Keratinocyte (primary cell): ENCODE measurements at regions not wholly inside any gene's neighbourhood (a gene's known extent, or its start where the extent isn't known, plus 50 kb on each side); places are given as distances from the start of the nearest gene placed in this dataset.

Experiments
- DNase-seq: peaks from one replicate; pipeline ENCODE4 v3.0.0-alpha.2; 2011; ENCODE audit warnings: low read depth, missing footprints, low spot score
- FAIRE-seq: peaks from 2 replicates; lab custom pipeline; 2011; peaks lifted over from hg19 to GRCh38; lab: Jason Lieb, UNC
- H2AFZ ChIP-seq: 2 replicates; pipeline ENCODE4 v1.6.0; 2012; ENCODE audit warnings: low read length, control low read depth, inconsistent platforms; ENCODE audit not compliant: control insufficient read depth
- H3K27ac ChIP-seq: 2 replicates; pipeline ENCODE4 v1.5.1; 2011; ENCODE audit warnings: low read length; ENCODE audit not compliant: control insufficient read depth, insufficient read depth
- H3K27me3 ChIP-seq: 3 replicates; pipeline ENCODE4 v1.6.0; 2011; ENCODE audit warnings: low read length; ENCODE audit not compliant: control insufficient read depth, insufficient read depth; ENCODE audit errors: extremely low read depth
- H3K36me3 ChIP-seq, 2 experiments: 2 replicates in 1 of 2; 3 replicates in 1 of 2; pipeline ENCODE4 v1.5.1; 2011; ENCODE audit warnings: low read length in 2 of 2, mild to moderate bottlenecking in 1 of 2; ENCODE audit not compliant: control insufficient read depth in 2 of 2, insufficient read depth in 2 of 2; ENCODE audit errors: extremely low read depth in 1 of 2
- H3K4me1 ChIP-seq: 3 replicates; pipeline ENCODE4 v1.5.1; 2011; ENCODE audit warnings: low read length; ENCODE audit not compliant: control insufficient read depth, insufficient read depth; ENCODE audit errors: extremely low read depth
- H3K4me2 ChIP-seq: 3 replicates; pipeline ENCODE4 v1.6.0; 2011; ENCODE audit warnings: low read depth, low read length; ENCODE audit not compliant: control insufficient read depth, insufficient read depth; ENCODE audit errors: extremely low read depth
- H3K4me3 ChIP-seq, 3 experiments: fragments of 200-600 bp in 1 of 3; sonication (generic) in 1 of 3; 2 replicates in 2 of 3; 3 replicates in 1 of 3; pipeline ENCODE4 v1.5.1; 2011 to 2016; ENCODE audit warnings: low read length in 3 of 3, mild to moderate bottlenecking in 3 of 3, control low read depth in 2 of 3, inconsistent platforms in 1 of 3, low read depth in 1 of 3, mixed read lengths in 1 of 3, mixed run types in 1 of 3, moderate library complexity in 1 of 3; ENCODE audit not compliant: control insufficient read depth in 2 of 3, insufficient read depth in 2 of 3; ENCODE audit errors: extremely low read depth in 1 of 3
- H3K79me2 ChIP-seq: 2 replicates; pipeline ENCODE4 v1.6.0; 2012; ENCODE audit warnings: low read length; ENCODE audit not compliant: control insufficient read depth, insufficient read depth
- H3K9ac ChIP-seq: 3 replicates; pipeline ENCODE4 v1.6.0; 2011; ENCODE audit warnings: low read length; ENCODE audit not compliant: control insufficient read depth, insufficient read depth; ENCODE audit errors: extremely low read depth
- H3K9me1 ChIP-seq: 3 replicates; pipeline ENCODE4 v1.6.0; 2011; ENCODE audit warnings: low read length; ENCODE audit not compliant: control insufficient read depth, insufficient read depth; ENCODE audit errors: extremely low read depth
- H3K9me3 ChIP-seq: 2 replicates; pipeline ENCODE4 v1.5.1; 2012; ENCODE audit warnings: low read depth, low read length; ENCODE audit not compliant: control insufficient read depth
- H4K20me1 ChIP-seq: 3 replicates; pipeline ENCODE4 v1.6.0; 2011; ENCODE audit warnings: low read length; ENCODE audit not compliant: control insufficient read depth, insufficient read depth; ENCODE audit errors: extremely low read depth
- CTCF ChIP-seq, 3 experiments: IDR thresholded peaks in 1 of 3; conservative IDR thresholded peaks in 1 of 3; optimal IDR thresholded peaks in 1 of 3; 2 replicates in 2 of 3; 3 replicates in 1 of 3; pipeline versions ENCODE3 to v1.5.1; 2011; ENCODE audit warnings: low read length in 3 of 3, mild to moderate bottlenecking in 3 of 3, moderate library complexity in 2 of 3, control low read depth in 1 of 3, inconsistent platforms in 1 of 3; ENCODE audit not compliant: insufficient read depth in 2 of 3; ENCODE audit errors: extremely low read depth in 1 of 3
- EZH2 ChIP-seq: IDR thresholded peaks from one replicate; pipeline ENCODE4 v1.6.1; 2012; ENCODE audit warnings: inconsistent platforms, mild to moderate bottlenecking, low read length, moderate library complexity
- dilution Hi-C: fragments of 300-500 bp; cut with MboI; formaldehyde crosslinking; loops from one replicate; pipeline ENCODE4 v1.7.0; 2020; ENCODE audit warnings: low sequenced_read_pairs; ENCODE audit not compliant: extremely low pct_ligation_motif_present

GRCh38 chr7:12741951-12742575 lies 54.6 kb downstream of the ARL4A start:
- no peak overlapping the region for H2AFZ ChIP-seq

GRCh38 chr7:12746211-12746610 lies 58.8 kb downstream of the ARL4A start:
- Histone ChIP-seq H3K4me1 (peaks cover 3% of the 10 kb centered on the region), H3K79me2 (no peaks in the 10 kb centered on the region), H3K9me3 (no peaks in the 10 kb centered on the region), H3K27me3 (no peaks in the 10 kb centered on the region), H3K4me2 (no peak overlapping the region), H3K36me3 (no peaks in the 10 kb centered on the region), H3K27ac (no peak overlapping the region), H4K20me1 (no peaks in the 10 kb centered on the region), H3K9ac (no peak overlapping the region), H3K4me3 (no peak overlapping the region), H3K9me1 (no peaks in the 10 kb centered on the region), H2AFZ (no peak overlapping the region)
- DNase-seq (no peak), FAIRE-seq (no peak)
- dilution Hi-C loops = no loop called here
- TF ChIP-seq CTCF (optimal IDR thresholded peaks at IDR 0.05 in 1 of 3, IDR thresholded peaks at IDR 0.05 in 1 of 3, conservative IDR thresholded peaks at IDR 0.05 in 1 of 3; ENCODE audit: extremely low read depth in 1 of 3, insufficient read depth in 2 of 3, low read length in 3 of 3) (no peak), EZH2 (no peak)

More at GRCh38 chr7:12741951-12742575, 54.6 kb downstream of the ARL4A start:
- FAIRE-seq (peak; percentile 46), DNase-seq (no peak)
- Histone ChIP-seq H4K20me1 (no peaks in the 10 kb centered on the region), H3K27ac (no peak overlapping the region), H3K4me1 (peaks cover 3% of the 10 kb centered on the region), H3K9me1 (no peaks in the 10 kb centered on the region), H3K27me3 (no peaks in the 10 kb centered on the region), H3K79me2 (no peaks in the 10 kb centered on the region), H3K9ac (no peak overlapping the region), H3K4me3 (no peak overlapping the region), H3K36me3 (no peaks in the 10 kb centered on the region), H3K9me3 (no peaks in the 10 kb centered on the region), H3K4me2 (no peak overlapping the region)
- dilution Hi-C loops = no loop called here
- TF ChIP-seq CTCF (optimal IDR thresholded peaks at IDR 0.05 in 1 of 3, IDR thresholded peaks at IDR 0.05 in 1 of 3, conservative IDR thresholded peaks at IDR 0.05 in 1 of 3; ENCODE audit: extremely low read depth in 1 of 3, insufficient read depth in 2 of 3, low read length in 3 of 3) = no peak
- no peak for TF ChIP-seq EZH2
